ENCODE measurements at regions not wholly inside any gene's neighbourhood (a gene's known extent, or its start where the extent isn't known, plus 50 kb on each side); places are given as distances from the start of the nearest gene placed in this dataset.
A peak's percentile ranks its signal among the peaks of the same experiment; 100 is the strongest.

DNA sequence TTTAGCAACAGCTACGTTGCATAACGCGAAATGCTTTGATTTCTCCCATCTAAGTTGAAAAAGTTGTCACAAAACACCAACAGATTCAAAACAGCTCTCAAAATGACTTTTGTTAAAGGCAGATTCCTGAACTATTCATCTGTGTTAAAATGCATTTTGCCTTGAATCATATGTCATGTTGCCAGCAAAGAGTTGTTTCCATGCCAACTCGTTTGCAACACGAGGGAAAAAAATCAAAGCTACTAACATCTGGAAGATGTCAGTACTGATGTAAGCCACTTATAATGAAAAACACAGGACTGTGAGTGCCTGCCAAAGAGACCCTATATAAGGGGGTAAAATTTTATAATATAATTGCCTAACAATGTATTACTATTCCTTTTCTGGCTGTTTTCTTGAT is 182.7 kb upstream of the PTBP2 start:
- peak overlapping the region; percentile 18 for H3K4me3 ChIP-seq
- H3K27ac ChIP-seq = peak overlapping the region; percentile 60 to 83

DNA sequence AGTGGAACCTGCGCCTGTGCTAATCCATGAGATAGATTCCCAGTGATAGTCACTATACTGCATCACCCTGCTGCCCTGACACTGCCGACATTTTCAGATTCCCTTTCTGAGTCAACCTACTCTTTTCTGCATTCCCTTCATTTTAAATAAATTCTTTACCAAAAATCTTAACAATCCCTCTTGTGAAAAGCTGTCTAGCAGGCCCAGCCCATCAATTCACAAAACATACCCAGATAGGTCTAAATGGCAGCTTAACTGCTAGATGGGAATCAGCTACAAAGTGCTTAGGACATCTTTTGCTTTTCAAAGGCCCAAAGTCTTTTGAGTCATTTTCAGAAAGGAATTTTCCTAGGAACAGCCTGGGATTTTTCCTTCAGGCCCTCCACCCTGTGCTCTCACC is 180.1 kb upstream of the PTBP2 start:
- DNase-seq (ENCODE audit: low spot score) = no peak
- Histone ChIP-seq H3K27ac (no peak overlapping the region), H3K4me3 (no peak overlapping the region)
- TF ChIP-seq, protein P1, sequence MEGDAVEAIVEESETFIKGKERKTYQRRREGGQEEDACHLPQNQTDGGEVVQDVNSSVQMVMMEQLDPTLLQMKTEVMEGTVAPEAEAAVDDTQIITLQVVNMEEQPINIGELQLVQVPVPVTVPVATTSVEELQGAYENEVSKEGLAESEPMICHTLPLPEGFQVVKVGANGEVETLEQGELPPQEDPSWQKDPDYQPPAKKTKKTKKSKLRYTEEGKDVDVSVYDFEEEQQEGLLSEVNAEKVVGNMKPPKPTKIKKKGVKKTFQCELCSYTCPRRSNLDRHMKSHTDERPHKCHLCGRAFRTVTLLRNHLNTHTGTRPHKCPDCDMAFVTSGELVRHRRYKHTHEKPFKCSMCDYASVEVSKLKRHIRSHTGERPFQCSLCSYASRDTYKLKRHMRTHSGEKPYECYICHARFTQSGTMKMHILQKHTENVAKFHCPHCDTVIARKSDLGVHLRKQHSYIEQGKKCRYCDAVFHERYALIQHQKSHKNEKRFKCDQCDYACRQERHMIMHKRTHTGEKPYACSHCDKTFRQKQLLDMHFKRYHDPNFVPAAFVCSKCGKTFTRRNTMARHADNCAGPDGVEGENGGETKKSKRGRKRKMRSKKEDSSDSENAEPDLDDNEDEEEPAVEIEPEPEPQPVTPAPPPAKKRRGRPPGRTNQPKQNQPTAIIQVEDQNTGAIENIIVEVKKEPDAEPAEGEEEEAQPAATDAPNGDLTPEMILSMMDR (IDR thresholded peaks at IDR 0.05) = no peak

More for the DNA sequence above, 182.7 kb upstream of the PTBP2 start:
- no peak for DNase-seq (ENCODE audit: low spot score)
- TF ChIP-seq, protein P1 (IDR thresholded peaks at IDR 0.05) = no peak

DNA sequence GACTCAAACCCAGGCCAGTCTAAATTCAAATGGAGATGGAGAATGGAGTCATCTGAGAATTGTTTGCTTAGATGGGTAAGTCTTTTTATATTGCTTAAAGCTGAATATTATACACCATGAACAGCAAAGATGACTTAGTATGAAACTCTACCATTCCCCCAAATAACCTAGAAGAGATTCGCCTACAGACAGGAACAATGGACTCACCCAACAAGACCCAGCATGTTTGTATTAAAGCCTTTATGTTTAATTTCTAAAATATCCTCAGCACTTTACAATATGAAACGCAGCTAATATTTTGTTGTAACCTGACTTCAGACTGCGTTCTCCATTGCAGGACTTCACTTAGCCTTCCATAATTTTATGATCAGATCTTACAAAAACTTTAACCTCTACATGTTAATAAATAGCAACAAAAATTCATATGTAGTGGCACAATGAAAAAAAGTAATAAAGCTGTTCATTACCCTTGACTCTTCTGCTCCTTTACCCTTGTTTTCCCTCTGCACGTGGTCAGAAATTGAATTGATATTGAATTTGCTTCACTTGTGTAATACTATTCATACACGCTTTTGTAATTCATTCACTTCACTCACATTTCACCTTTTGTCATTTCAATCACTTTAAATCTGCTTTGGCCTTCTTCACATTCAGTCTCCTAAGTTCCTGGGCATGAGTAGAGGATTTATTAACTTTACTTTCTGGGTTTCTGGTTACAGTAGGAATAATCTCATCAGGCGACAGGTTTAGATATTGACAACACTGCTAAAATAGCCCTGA is 177.3 kb upstream of the PTBP2 start:
- TF ChIP-seq, protein P1 (IDR thresholded peaks at IDR 0.05) = no peak
- Histone ChIP-seq H3K27ac (no peak overlapping the region), H3K4me3 (no peak overlapping the region)
- no peak for DNase-seq (ENCODE audit: low spot score)

DNA sequence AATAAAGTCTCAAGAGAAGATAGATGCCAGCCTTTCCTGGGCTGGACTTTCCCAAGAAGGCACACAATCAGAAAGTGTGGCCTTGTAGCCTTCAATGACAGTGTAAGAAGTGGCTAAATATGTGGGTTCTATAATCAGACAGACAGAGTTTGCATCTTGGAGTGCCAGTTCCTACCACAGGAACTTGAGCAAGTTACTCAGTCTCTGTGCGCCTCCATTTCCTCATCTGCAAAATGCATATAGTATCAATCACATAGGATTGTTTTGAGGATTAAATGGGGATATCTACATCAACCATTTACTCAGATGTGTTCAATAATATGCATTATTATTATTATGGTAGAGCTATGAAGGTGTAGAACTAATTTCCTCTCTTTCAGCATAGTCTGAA is 176.8 kb upstream of the PTBP2 start:
- TF ChIP-seq, protein P1 (IDR thresholded peaks at IDR 0.05) = no peak
- Histone ChIP-seq H3K27ac (no peak overlapping the region), H3K4me3 (no peak overlapping the region)
- no peak for DNase-seq (ENCODE audit: low spot score)

DNA sequence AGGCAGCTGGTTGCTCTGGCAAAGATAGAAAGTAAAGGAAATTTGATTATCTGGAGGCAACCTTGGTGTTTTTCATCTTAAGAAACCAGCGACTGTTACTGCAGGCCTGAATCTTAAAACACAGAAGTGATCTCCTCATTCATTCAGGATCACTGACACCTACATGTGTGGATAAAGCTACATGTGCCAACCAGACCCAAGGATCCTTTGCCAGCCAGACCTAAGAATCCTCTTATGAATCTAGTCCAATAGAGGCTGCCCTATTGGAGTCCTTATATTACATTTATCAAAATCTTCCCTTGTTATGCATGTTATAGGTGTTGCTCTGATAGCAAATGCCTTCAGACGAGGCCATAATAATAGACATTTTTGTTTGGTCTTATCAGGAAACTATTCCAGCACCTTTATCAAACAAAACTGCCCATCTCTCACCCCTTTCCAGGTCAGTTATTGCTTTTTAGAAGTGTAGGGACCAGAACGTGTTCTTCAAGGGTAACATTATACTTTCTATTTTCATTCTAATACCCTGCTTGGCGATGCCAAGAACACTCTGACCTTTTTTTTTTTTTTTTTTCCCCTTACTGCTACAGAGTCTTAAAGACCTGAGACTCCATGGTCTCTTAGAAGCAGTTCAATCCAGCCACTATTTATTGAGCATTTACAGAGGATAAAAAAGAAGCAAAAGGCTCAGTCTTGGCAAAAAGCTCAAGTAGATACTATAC is 175.5 kb upstream of the PTBP2 start:
- TF ChIP-seq, protein P1 (IDR thresholded peaks at IDR 0.05) = no peak
- no peak for DNase-seq (ENCODE audit: low spot score)
- Histone ChIP-seq H3K27ac (no peak overlapping the region), H3K4me3 (no peak overlapping the region)

DNA sequence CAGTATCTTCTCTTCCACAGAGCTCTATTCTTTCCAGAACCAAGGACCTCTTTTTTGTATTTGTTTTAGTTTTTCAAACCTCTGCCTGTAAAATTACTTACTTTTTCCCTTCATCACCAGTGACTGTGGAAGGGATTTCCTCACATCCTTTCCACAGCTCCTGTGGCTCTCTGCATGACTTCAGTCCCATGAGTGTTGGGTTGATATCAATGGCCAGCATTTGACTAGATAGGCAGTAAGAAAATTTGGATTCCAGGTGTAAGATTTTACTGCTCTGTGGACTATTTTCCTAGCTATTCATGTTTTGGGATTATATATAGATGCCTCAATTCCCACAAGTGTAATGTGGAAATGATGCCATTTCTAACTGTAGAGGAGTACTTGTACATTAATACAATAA is 171.5 kb upstream of the PTBP2 start:
- Histone ChIP-seq H3K27ac (no peak overlapping the region), H3K4me3 (no peak overlapping the region)
- TF ChIP-seq, protein P1 (IDR thresholded peaks at IDR 0.05) = no peak
- no peak for DNase-seq (ENCODE audit: low spot score)

DNA sequence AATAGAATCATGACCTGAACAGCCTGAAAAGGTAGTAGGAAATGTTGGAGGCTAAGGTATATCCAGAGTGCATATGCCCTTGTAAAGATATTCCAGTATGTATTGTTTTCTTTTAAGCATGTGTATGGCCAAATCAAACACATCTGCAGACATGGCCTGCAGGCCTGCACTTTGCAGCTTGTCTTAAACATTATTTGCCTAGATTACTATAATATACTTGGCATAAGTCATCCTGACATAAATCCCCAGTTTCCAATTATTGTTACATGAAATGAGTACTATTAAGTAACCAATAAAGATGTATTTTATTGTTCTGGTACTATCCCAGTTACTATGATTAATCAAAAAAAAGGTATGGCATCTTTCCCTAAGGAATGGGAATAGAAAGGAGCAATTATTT is 169.1 kb upstream of the PTBP2 start:
- DNase-seq (ENCODE audit: low spot score) = no peak
- Histone ChIP-seq H3K4me3 (no peak overlapping the region), H3K27ac (no peak overlapping the region)
- TF ChIP-seq, protein P1 (IDR thresholded peaks at IDR 0.05) = no peak
